Activated CD8-positive, alpha-beta T cell treated with anti-CD3 and anti-CD28 coated beads for 36 hours (primary cell): ENCODE measurements at regions not wholly inside any gene's neighbourhood (a gene's known extent, or its start where the extent isn't known, plus 50 kb on each side); places are given as distances from the start of the nearest gene placed in this dataset.

Experiments
- ATAC-seq: fragments of 200-7000 bp; cut with Tn5 transposase; one replicate; pipeline ENCODE4 v1.10.0; 2021; ENCODE audit warnings: mild to moderate bottlenecking, moderate library complexity
- CTCF ChIA-PET: fragments of 350-600 bp; sonication (Branson Sonifier 250); formaldehyde crosslinking; loops from one replicate; lab custom pipeline; 2021; ENCODE audit warnings: antibody characterized with exemption; lab: Charles Lee
- POLR2A ChIA-PET: fragments of 350-600 bp; sonication (Branson Sonifier 250); formaldehyde crosslinking; loops from one replicate; lab custom pipeline; 2021; ENCODE audit warnings: antibody characterized with exemption; lab: Charles Lee
- DNase-seq: peaks from one replicate; pipeline ENCODE4 v3.0.0-alpha.2; 2020
- H3K27ac Mint-ChIP-seq: one replicate; pipeline ENCODE4 v1.8.0; 2021; ENCODE audit warnings: mild to moderate bottlenecking, mixed read lengths
- H3K27me3 Mint-ChIP-seq: one replicate; pipeline ENCODE4 v1.8.0; 2021; ENCODE audit warnings: mixed read lengths
- H3K36me3 Mint-ChIP-seq: one replicate; pipeline ENCODE4 v1.8.0; 2021; ENCODE audit warnings: low read depth, mixed read lengths
- H3K4me1 Mint-ChIP-seq: one replicate; pipeline ENCODE4 v1.8.0; 2021; ENCODE audit warnings: low read depth, mixed read lengths
- H3K4me3 Mint-ChIP-seq: one replicate; pipeline ENCODE4 v1.8.0; 2021; ENCODE audit warnings: mild to moderate bottlenecking, moderate library complexity, mixed read lengths
- H3K9me3 Mint-ChIP-seq: one replicate; pipeline ENCODE4 v1.8.0; 2021; ENCODE audit warnings: mixed read lengths
- CTCF ChIP-seq: fragments of 200-600 bp; IDR thresholded peaks from one replicate; pipeline ENCODE4 v1.8.0; 2022; ENCODE audit warnings: antibody characterized with exemption, mild to moderate bottlenecking
- intact Hi-C: fragments of 100-400 bp; cut with micrococcal nuclease; formaldehyde crosslinking; loops from one replicate; pipeline ENCODE4 v1.10.0; 2022

DNA sequence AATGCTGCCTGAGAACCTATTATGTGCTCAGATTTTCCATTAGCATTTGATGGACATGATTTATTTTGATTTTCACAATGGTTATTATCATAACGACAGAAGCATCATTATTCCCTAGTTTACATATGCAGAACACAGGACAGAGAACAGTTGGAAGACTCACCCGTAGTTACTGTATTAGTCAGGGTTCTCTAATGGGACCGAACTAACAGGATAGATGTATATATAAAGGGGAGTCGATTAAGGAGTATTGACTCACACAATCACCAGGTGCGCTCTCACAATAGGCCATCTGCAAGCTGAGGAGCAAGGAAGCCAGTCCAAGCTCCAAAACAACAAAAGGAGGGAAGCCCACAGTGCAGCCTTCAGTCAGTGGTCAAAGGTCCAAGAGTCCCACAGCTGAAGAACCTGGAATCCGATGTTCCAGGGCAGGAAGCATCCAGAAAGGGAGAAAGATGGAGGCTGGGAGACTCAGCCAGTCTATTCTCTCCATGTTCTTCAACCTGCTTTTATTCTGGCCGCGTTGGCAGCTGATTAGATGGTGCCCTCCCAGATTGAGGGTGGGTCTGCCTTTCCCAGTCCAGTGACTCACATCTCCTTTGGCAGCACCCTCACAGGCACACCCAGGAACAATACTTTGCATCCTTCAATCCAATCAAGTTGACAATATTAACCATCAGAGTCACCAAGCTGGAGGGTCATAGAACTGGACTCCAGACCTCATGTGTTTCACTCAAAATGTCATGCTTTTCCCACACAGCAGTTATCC, 92.7 kb upstream of the XYLT1 start:
- no peak for ATAC-seq
- H3K9me3 Mint-ChIP-seq, result no peaks in the 10 kb centered on the region
- ChIA-PET POLR2A (no interaction called here), CTCF (interaction anchor here (0.7 kb wide), 1 partner anchor 16 kb away, joined by 3 read pairs; no protein-coding TSS in a partner anchor)
- no peak for TF ChIP-seq CTCF
- H3K4me1 Mint-ChIP-seq, result no peaks in the 10 kb centered on the region
- H3K27me3 Mint-ChIP-seq, result peaks cover 5% of the 10 kb centered on the region
- intact Hi-C loops, result no loop called here
- no peak overlapping the region for H3K4me3 Mint-ChIP-seq
- H3K27ac Mint-ChIP-seq, result no peak overlapping the region
- DNase-seq, result no peak
- H3K36me3 Mint-ChIP-seq, result no peaks in the 10 kb centered on the region

GRCh38 chr16:17561056-17561455, 90.3 kb upstream of the XYLT1 start:
- no peaks in the 10 kb centered on the region for H3K36me3 Mint-ChIP-seq
- intact Hi-C loops, result no loop called here
- CTCF ChIA-PET, result no interaction called here

GRCh38 chr16:17560548-17560947, 89.8 kb upstream of the XYLT1 start:
- intact Hi-C loops, result no loop called here
- ChIA-PET CTCF (interaction anchor here (2.0 kb wide), 1 partner anchor 19 kb away, joined by 7 read pairs; no protein-coding TSS in a partner anchor), POLR2A (interaction anchor here (1.0 kb wide), 1 partner anchor 47 kb away, joined by 3 read pairs; no protein-coding TSS in a partner anchor)
- no peak overlapping the region for H3K4me3 Mint-ChIP-seq
- no peaks in the 10 kb centered on the region for H3K36me3 Mint-ChIP-seq
- DNase-seq (no peak), ATAC-seq (no peak)
- no peak for TF ChIP-seq CTCF
- H3K27me3 Mint-ChIP-seq, result peaks cover 3% of the 10 kb centered on the region
- no peak overlapping the region for H3K27ac Mint-ChIP-seq
- no peaks in the 10 kb centered on the region for H3K9me3 Mint-ChIP-seq
- no peaks in the 10 kb centered on the region for H3K4me1 Mint-ChIP-seq

More at GRCh38 chr16:17561056-17561455, 90.3 kb upstream of the XYLT1 start:
- no peak overlapping the region for H3K4me3 Mint-ChIP-seq
- H3K9me3 Mint-ChIP-seq, result no peaks in the 10 kb centered on the region
- no peak overlapping the region for H3K27ac Mint-ChIP-seq
- POLR2A ChIA-PET, result no interaction called here
- no peak for ATAC-seq
- H3K27me3 Mint-ChIP-seq, result peaks cover 3% of the 10 kb centered on the region
- H3K4me1 Mint-ChIP-seq, result no peaks in the 10 kb centered on the region
- no peak for TF ChIP-seq CTCF
- no peak for DNase-seq

DNA sequence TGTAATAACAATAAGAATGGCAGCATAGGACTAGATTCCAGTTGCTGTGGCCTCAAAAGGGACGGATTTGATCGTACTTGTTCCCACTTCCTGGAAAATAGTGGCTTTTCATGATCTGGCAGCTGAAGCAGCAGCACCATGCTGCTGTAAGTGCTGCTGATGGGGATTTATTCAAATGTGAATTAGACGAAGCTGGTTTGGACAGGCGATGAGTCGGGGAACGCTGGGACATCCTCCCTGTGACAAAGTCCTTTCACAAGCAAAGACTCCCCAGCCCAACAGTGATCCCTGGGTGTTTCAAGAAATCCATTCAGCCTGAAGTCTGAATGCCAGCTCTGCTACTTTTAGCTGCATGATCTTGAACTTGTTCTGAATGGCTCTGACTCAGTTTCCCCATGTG, 88.6 kb upstream of the XYLT1 start:
- POLR2A ChIA-PET, result no interaction called here
- intact Hi-C loops, result no loop called here
- DNase-seq (no peak), ATAC-seq (no peak)
- no peaks in the 10 kb centered on the region for H3K36me3 Mint-ChIP-seq
- peaks cover 2% of the 10 kb centered on the region for H3K27me3 Mint-ChIP-seq
- H3K4me3 Mint-ChIP-seq, result no peak overlapping the region
- no peaks in the 10 kb centered on the region for H3K4me1 Mint-ChIP-seq
- H3K9me3 Mint-ChIP-seq, result no peaks in the 10 kb centered on the region
- CTCF ChIA-PET, result interaction anchor here (0.6 to 2.0 kb wide), 2 partner anchors 13 to 21 kb away, joined by 3 to 7 read pairs; no protein-coding TSS in a partner anchor
- H3K27ac Mint-ChIP-seq, result no peak overlapping the region
- no peak for TF ChIP-seq CTCF

GRCh38 chr16:17557949-17558348, 87.2 kb upstream of the XYLT1 start:
- no peak for TF ChIP-seq CTCF
- no peak for ATAC-seq
- H3K4me3 Mint-ChIP-seq, result no peak overlapping the region
- peaks cover 3% of the 10 kb centered on the region for H3K27me3 Mint-ChIP-seq
- ChIA-PET CTCF (interaction anchor here (0.8 to 2.6 kb wide), 5 partner anchors 17 to 363 kb away, joined by 3 to 28 read pairs (median 4); no protein-coding TSS in a partner anchor), POLR2A (no interaction called here)
- H3K9me3 Mint-ChIP-seq, result no peaks in the 10 kb centered on the region
- H3K4me1 Mint-ChIP-seq, result no peaks in the 10 kb centered on the region
- H3K36me3 Mint-ChIP-seq, result no peaks in the 10 kb centered on the region
- no peak overlapping the region for H3K27ac Mint-ChIP-seq
- no peak for DNase-seq
- intact Hi-C loops, result no loop called here
